Loucy (cell line): ENCODE measurements at regions not wholly inside any gene's neighbourhood (a gene's known extent, or its start where the extent isn't known, plus 50 kb on each side); places are given as distances from the start of the nearest gene placed in this dataset.

ENCODE experiments used
- CTCF ChIP-seq: fragments of 200-600 bp; sonication (generic); conservative IDR thresholded peaks from 2 replicates; pipeline ENCODE4 v1.5.1; 2014; ENCODE audit warnings: mild to moderate bottlenecking, antibody characterized with exemption, low read length
- EZH2phosphoT487 ChIP-seq: fragments of 200-600 bp; IDR thresholded peaks from 2 replicates; pipeline ENCODE4 v1.6.1; 2018; ENCODE audit warnings: antibody characterized with exemption, mild to moderate bottlenecking, moderate library complexity, borderline replicate concordance

- TF ChIP-seq EZH2phosphoT487, result no peak
- TF ChIP-seq CTCF, result no peak
Measured at GRCh38 chr2:144770616-144771230, 250.8 kb upstream of the ZEB2 start.
